Fibroblast of lung (primary cell): ENCODE measurements at regions not wholly inside any gene's neighbourhood (a gene's known extent, or its start where the extent isn't known, plus 50 kb on each side); places are given as distances from the start of the nearest gene placed in this dataset.

Source experiments
- EZH2 ChIP-seq: IDR thresholded peaks from 2 replicates; pipeline ENCODE4 v1.5.1; 2012; ENCODE audit warnings: low read length, control low read depth, mild to moderate bottlenecking; ENCODE audit errors: missing control alignments
- TF ChIP-seq, protein P1 (sequence below), 2 donors: IDR thresholded peaks in 1 of 2; conservative IDR thresholded peaks in 1 of 2; 1 replicate in 1 of 2; 2 replicates in 1 of 2; pipeline ENCODE4 v1.5.1; 2011 to 2012; ENCODE audit warnings: low read length in 2 of 2, control low read depth in 1 of 2, inconsistent platforms in 1 of 2, low read depth in 1 of 2, mild to moderate bottlenecking in 1 of 2

GRCh38 chr9:74073897-74074296 is 423.2 kb upstream of the RORB start:
- TF ChIP-seq, protein P1, sequence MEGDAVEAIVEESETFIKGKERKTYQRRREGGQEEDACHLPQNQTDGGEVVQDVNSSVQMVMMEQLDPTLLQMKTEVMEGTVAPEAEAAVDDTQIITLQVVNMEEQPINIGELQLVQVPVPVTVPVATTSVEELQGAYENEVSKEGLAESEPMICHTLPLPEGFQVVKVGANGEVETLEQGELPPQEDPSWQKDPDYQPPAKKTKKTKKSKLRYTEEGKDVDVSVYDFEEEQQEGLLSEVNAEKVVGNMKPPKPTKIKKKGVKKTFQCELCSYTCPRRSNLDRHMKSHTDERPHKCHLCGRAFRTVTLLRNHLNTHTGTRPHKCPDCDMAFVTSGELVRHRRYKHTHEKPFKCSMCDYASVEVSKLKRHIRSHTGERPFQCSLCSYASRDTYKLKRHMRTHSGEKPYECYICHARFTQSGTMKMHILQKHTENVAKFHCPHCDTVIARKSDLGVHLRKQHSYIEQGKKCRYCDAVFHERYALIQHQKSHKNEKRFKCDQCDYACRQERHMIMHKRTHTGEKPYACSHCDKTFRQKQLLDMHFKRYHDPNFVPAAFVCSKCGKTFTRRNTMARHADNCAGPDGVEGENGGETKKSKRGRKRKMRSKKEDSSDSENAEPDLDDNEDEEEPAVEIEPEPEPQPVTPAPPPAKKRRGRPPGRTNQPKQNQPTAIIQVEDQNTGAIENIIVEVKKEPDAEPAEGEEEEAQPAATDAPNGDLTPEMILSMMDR (conservative IDR thresholded peaks at IDR 0.05 in 1 of 2, IDR thresholded peaks at IDR 0.05 in 1 of 2; ENCODE audit: low read depth in 1 of 2, low read length in 2 of 2), result no peak
- no peak for TF ChIP-seq EZH2
